Adipocyte (in vitro differentiated cells): ENCODE measurements at regions not wholly inside any gene's neighbourhood (a gene's known extent, or its start where the extent isn't known, plus 50 kb on each side); places are given as distances from the start of the nearest gene placed in this dataset.

Experiments used
- DNase-seq: peaks from one replicate; pipeline ENCODE4 v3.0.0-alpha.2; 2015; ENCODE audit warnings: low read depth
- H3K27me3 ChIP-seq: replicated peaks from 2 replicates; pipeline ENCODE4 v1.7.0; 2013; ENCODE audit warnings: mild to moderate bottlenecking, low read length, moderate library complexity; ENCODE audit not compliant: control insufficient read depth, insufficient read depth
- H3K36me3 ChIP-seq: 2 replicates; pipeline ENCODE4 v1.7.0; 2013; ENCODE audit warnings: low read length, mild to moderate bottlenecking, moderate library complexity; ENCODE audit not compliant: control insufficient read depth, insufficient read depth, severe bottlenecking
- H3K4me1 ChIP-seq: 2 replicates; pipeline ENCODE4 v1.7.0; 2013; ENCODE audit warnings: mild to moderate bottlenecking, low read length, moderate library complexity; ENCODE audit not compliant: control insufficient read depth, insufficient read depth
- H3K4me3 ChIP-seq: 2 replicates; pipeline ENCODE4 v1.7.0; 2013; ENCODE audit warnings: mild to moderate bottlenecking, low read length, moderate library complexity
- H3K9ac ChIP-seq: 2 replicates; pipeline ENCODE4 v1.7.0; 2013; ENCODE audit warnings: mild to moderate bottlenecking, low read length, moderate library complexity
- H3K9me3 ChIP-seq: 2 replicates; pipeline ENCODE4 v1.7.0; 2013; ENCODE audit warnings: mild to moderate bottlenecking, low read length, moderate library complexity; ENCODE audit not compliant: control insufficient read depth

DNA sequence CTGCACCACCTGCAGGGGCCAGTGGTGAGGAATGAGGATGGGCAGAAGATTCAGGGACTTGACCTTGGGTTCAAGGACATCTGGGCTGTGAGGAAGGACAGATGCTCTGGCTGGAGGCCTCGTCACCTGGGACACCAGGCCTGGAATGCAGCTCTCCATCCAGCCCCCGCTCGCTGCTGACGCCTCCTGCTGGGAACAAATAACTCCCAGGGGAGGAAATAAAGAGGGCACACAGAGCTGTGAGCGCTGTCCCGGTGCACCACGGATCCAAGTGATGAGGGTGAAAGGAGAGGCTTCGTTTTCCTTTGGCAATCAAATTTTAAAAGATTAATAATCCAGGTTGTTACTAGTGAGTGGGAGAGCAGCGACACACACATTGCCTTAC lies 368.0 kb upstream of the MYT1L start:
- no peak for DNase-seq

DNA sequence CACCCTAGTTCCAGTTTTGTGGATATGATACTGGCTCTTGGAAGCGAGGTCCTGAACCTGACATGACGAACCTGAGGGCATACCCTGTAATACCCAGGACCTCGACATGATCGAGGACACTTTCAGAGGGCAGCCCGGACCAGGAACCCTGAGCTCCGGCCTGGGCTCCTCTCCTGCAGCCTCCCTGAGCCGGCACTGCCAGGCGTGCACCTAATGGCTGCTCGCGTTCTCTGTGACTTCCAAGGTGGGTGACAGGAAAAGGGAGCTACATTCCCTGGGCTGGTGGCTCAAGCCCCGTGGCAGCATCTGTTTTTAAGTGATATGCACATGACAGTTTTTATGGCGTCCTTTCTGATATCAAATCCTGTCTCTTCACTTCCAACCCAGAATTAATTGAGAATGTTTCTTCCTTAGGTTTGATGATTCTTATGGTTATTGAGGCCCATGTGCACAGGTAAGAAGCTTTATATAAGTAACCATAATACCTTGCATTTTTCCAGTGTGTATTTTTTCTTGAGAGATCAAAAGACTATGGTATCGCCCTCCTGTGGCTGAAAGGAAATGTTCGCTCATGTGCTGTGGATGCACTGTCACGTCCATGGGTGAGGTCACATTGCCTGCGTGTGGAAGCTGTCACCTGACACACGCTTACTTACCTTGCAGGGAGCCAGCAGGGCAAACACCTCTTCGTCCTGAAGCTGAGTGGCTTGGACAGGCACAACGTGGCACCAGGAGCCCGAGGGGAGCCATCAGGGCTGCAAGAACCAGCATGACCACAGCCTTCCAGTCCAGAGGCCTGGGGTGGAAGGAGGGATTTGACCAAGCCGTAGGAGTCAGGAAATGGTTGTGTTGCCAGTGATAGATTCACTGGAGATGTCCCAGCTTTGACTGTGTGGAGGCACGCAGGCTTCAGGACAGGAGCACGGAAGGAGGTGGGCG lies 367.4 kb upstream of the MYT1L start:
- Histone ChIP-seq H3K4me3 (no peak overlapping the region), H3K4me1 (no peaks in the 10 kb centered on the region), H3K9ac (no peak overlapping the region), H3K36me3 (no peaks in the 10 kb centered on the region), H3K9me3 (no peaks in the 10 kb centered on the region), H3K27me3 (peaks cover 7% of the 10 kb centered on the region)
- no peak for DNase-seq

More for the DNA sequence above, 368.0 kb upstream of the MYT1L start:
- Histone ChIP-seq H3K4me3 (no peak overlapping the region), H3K4me1 (no peaks in the 10 kb centered on the region), H3K36me3 (no peaks in the 10 kb centered on the region), H3K27me3 (peaks cover 3% of the 10 kb centered on the region), H3K9ac (no peak overlapping the region), H3K9me3 (no peaks in the 10 kb centered on the region)

GRCh38 chr2:2696733-2697455 lies 365.8 kb upstream of the MYT1L start:
- Histone ChIP-seq H3K27me3 (peaks cover 11% of the 10 kb centered on the region), H3K36me3 (no peaks in the 10 kb centered on the region), H3K9ac (no peak overlapping the region), H3K4me3 (no peak overlapping the region), H3K4me1 (no peaks in the 10 kb centered on the region), H3K9me3 (no peaks in the 10 kb centered on the region)
- no peak for DNase-seq

GRCh38 chr2:2696325-2696724 lies 365.2 kb upstream of the MYT1L start:
- Histone ChIP-seq H3K27me3 (peaks cover 11% of the 10 kb centered on the region), H3K4me1 (no peaks in the 10 kb centered on the region), H3K4me3 (no peak overlapping the region), H3K9me3 (no peaks in the 10 kb centered on the region), H3K9ac (no peak overlapping the region), H3K36me3 (no peaks in the 10 kb centered on the region)
- DNase-seq: no peak

DNA sequence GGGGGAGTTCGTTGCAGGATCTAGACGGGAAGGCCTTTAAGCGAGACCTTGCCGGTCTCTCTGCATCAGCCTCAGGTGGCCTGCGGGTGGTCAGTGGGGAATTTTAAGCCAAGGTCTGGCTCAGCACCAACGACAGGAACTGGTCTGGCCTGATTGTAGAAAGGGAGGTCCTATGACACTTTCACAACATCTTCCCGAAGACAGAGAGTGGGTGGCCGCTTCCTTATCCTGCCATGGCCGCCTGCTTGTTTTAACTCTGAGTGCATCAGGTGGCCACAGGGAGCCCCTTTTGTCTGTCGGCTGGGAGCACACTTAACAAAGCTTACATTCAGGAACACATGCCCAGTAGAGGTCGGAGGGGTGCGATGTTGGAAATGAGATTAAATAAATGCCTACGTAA lies 363.7 kb upstream of the MYT1L start:
- no peak for DNase-seq
- H3K9me3 ChIP-seq: no peaks in the 10 kb centered on the region
- no peak overlapping the region for H3K9ac ChIP-seq
- H3K36me3 ChIP-seq: no peaks in the 10 kb centered on the region
- no peak overlapping the region for H3K4me3 ChIP-seq
- peaks cover 11% of the 10 kb centered on the region for H3K27me3 ChIP-seq
- H3K4me1 ChIP-seq: no peaks in the 10 kb centered on the region

DNA sequence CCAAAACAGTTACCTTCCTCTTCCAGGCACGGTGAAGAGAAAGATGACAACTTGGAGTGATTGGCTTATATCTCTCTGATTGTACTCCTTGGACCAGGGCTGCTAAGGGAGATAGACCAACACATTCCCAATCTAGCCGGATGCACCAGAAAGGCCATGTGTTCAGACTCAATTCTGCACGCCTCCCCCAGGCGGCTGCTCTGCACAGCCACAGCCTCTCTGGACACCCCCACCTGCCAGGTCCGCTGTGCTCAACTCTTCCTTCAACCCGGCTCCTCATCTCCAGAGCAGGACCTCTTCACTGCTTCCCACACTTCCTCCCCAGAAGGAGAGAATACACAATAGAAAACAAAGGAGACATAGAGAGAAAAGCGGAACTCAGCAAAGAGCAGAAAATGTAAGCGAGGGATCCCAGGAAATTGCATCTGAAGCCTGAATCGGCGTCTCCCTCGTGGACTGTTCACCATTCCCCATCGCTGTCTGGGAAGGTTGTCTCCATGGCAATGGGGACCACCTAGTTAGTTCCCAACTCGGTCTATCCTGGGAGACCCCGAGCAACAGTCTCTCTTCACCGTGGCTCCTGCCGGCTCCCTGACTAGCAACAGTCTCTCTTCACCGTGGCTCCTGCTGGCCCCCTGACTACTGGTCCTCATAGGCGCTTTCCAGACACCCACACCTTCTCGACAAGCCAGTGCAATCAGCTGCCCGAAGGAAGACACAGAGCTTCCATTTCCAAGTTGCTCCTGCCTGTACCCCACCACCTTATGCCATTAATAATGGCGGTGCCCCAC lies 361.7 kb upstream of the MYT1L start:
- Histone ChIP-seq H3K4me3 (no peak overlapping the region), H3K4me1 (no peaks in the 10 kb centered on the region), H3K36me3 (no peaks in the 10 kb centered on the region), H3K9me3 (no peaks in the 10 kb centered on the region), H3K27me3 (peaks cover 13% of the 10 kb centered on the region), H3K9ac (no peak overlapping the region)
- DNase-seq: no peak

GRCh38 chr2:2691419-2691818 lies 360.3 kb upstream of the MYT1L start:
- H3K36me3 ChIP-seq: no peaks in the 10 kb centered on the region
- DNase-seq: no peak
- H3K4me3 ChIP-seq: no peak overlapping the region
- H3K9me3 ChIP-seq: no peaks in the 10 kb centered on the region
- H3K9ac ChIP-seq: no peak overlapping the region
- H3K27me3 ChIP-seq: peaks cover 14% of the 10 kb centered on the region
- no peaks in the 10 kb centered on the region for H3K4me1 ChIP-seq

GRCh38 chr2:2690985-2691384 lies 359.9 kb upstream of the MYT1L start:
- H3K9ac ChIP-seq: no peak overlapping the region
- no peak overlapping the region for H3K4me3 ChIP-seq
- peaks cover 19% of the 10 kb centered on the region for H3K27me3 ChIP-seq
- no peaks in the 10 kb centered on the region for H3K36me3 ChIP-seq
- DNase-seq: no peak
- no peaks in the 10 kb centered on the region for H3K9me3 ChIP-seq
- H3K4me1 ChIP-seq: no peaks in the 10 kb centered on the region

GRCh38 chr2:2689306-2689705 lies 358.2 kb upstream of the MYT1L start:
- Histone ChIP-seq H3K9ac (no peak overlapping the region), H3K4me1 (no peaks in the 10 kb centered on the region), H3K4me3 (no peak overlapping the region), H3K9me3 (no peaks in the 10 kb centered on the region), H3K27me3 (peaks cover 20% of the 10 kb centered on the region), H3K36me3 (no peaks in the 10 kb centered on the region)
- no peak for DNase-seq

DNA sequence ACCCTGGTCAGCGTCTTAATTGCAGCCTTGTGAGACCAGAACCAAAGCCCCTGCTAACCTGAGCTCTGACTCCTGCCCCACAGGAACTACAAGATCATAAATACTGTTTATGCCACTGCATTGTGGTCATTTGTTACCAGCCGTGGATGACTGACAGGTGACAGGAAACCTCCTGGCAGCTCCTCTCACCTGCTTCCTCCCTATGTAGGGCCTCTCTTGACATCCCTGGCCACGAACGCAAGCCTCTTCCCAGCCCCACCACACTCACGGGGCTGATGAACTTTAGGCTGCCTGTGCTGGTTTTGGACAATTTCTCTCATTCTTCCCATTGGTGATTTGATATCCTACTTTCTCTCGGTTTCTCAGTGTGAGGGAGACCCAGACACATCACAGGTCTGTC lies 357.2 kb upstream of the MYT1L start:
- DNase-seq: no peak
- no peaks in the 10 kb centered on the region for H3K4me1 ChIP-seq
- no peak overlapping the region for H3K9ac ChIP-seq
- H3K4me3 ChIP-seq: no peak overlapping the region
- no peaks in the 10 kb centered on the region for H3K36me3 ChIP-seq
- H3K27me3 ChIP-seq: peaks cover 14% of the 10 kb centered on the region
- H3K9me3 ChIP-seq: no peaks in the 10 kb centered on the region

GRCh38 chr2:2687745-2688144 lies 356.7 kb upstream of the MYT1L start:
- H3K9ac ChIP-seq: no peak overlapping the region
- peaks cover 14% of the 10 kb centered on the region for H3K27me3 ChIP-seq
- no peak overlapping the region for H3K4me3 ChIP-seq
- no peak for DNase-seq
- H3K4me1 ChIP-seq: no peaks in the 10 kb centered on the region
- no peaks in the 10 kb centered on the region for H3K9me3 ChIP-seq
- no peaks in the 10 kb centered on the region for H3K36me3 ChIP-seq
